Amygdala (tissue), 56 donors: ENCODE measurements at regions not wholly inside any gene's neighbourhood (a gene's known extent, or its start where the extent isn't known, plus 50 kb on each side); places are given as distances from the start of the nearest gene placed in this dataset.
"Not testable (repeated sequence)": the region's sequence is repeated elsewhere in the genome, so short reads cannot be mapped to it uniquely, and the experiment has no call there.

Experiments
- DNase-seq, 56 donors: peaks; one replicate each; lab custom pipeline; 2025; lab: John Stamatoyannopoulos, UW

GRCh38 chr11:104781037-104781436 is 117.2 kb downstream of the CASP12 start:
- no peak for DNase-seq

GRCh38 chr11:104776501-104777170 is 121.6 kb downstream of the CASP12 start:
- DNase-seq = no peak

GRCh38 chr11:104774578-104774977 is 123.7 kb downstream of the CASP12 start:
- no peak for DNase-seq

GRCh38 chr11:104772806-104773241 is 125.4 kb downstream of the CASP12 start:
- DNase-seq = no peak

GRCh38 chr11:104771763-104772162 is 126.5 kb downstream of the CASP12 start:
- DNase-seq = no peak

GRCh38 chr11:104771046-104771445 is 127.2 kb downstream of the CASP12 start:
- not testable (repeated sequence) for DNase-seq

- DNase-seq = no peak
Observed at GRCh38 chr11:104765401-104766095, 132.7 kb downstream of the CASP12 start.

GRCh38 chr11:104764710-104765045 is 133.6 kb downstream of the CASP12 start:
- DNase-seq = no peak

- DNase-seq = no peak
Observed at GRCh38 chr11:104763930-104764709, 134.1 kb downstream of the CASP12 start.

GRCh38 chr11:104761511-104761910 is 136.7 kb downstream of the CASP12 start:
- no peak for DNase-seq

GRCh38 chr11:104759464-104759863 is 138.8 kb downstream of the CASP12 start:
- DNase-seq = no peak

GRCh38 chr11:104738918-104739317 is 159.3 kb downstream of the CASP12 start:
- DNase-seq = no peak

GRCh38 chr11:104738208-104738607 is 160.1 kb downstream of the CASP12 start:
- no peak for DNase-seq

GRCh38 chr11:104736502-104736901 is 161.8 kb downstream of the CASP12 start:
- DNase-seq = no peak

- DNase-seq = no peak
Observed at GRCh38 chr11:104734998-104735397, 163.3 kb downstream of the CASP12 start.

GRCh38 chr11:104731890-104732289 is 166.4 kb downstream of the CASP12 start:
- no peak for DNase-seq

GRCh38 chr11:104728927-104729326 is 169.3 kb downstream of the CASP12 start:
- no peak for DNase-seq

GRCh38 chr11:104727768-104728167 is 170.5 kb downstream of the CASP12 start:
- DNase-seq = no peak

GRCh38 chr11:104727095-104727494 is 171.2 kb downstream of the CASP12 start:
- no peak for DNase-seq

GRCh38 chr11:104725796-104726408 is 172.4 kb downstream of the CASP12 start:
- no peak for DNase-seq

- DNase-seq = no peak
Observed at GRCh38 chr11:104713401-104713800, 184.9 kb downstream of the CASP12 start.
